G401 (cell line): ENCODE measurements at regions not wholly inside any gene's neighbourhood (a gene's known extent, or its start where the extent isn't known, plus 50 kb on each side); places are given as distances from the start of the nearest gene placed in this dataset.
"Not testable (repeated sequence)": the region's sequence is repeated elsewhere in the genome, so short reads cannot be mapped to it uniquely, and the experiment has no call there.

Experiments used
- DNase-seq: peaks from one replicate; pipeline ENCODE4 v3.0.0-alpha.2; 2015; ENCODE audit warnings: low spot score
- in situ Hi-C: cut with HindIII; loops from 2 replicates; pipeline ENCODE4 v1.10.0; 2016; ENCODE audit warnings: low sequenced_read_pairs, mixed read lengths

DNA sequence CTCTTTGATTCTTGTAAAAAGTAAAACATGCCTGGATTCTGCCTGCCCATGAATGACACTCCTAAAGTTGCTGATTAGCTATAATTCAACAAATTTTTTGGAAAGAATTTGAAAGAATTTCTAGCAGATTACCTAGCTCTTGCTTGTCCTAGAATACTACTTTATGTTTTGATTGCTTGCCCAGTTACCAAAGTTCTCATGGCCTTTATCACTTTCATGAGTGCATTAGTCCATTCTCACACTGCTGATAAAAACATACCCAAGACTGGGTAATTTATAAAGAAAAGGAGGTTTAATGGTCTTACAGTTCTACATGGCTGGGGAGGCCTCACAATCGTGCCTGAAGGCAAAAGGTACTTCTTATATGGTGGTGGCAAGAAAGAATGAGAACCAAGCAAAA, 1137.3 kb downstream of the SORCS1 start:
- in situ Hi-C loops, result no loop called here
- DNase-seq, result no peak

DNA sequence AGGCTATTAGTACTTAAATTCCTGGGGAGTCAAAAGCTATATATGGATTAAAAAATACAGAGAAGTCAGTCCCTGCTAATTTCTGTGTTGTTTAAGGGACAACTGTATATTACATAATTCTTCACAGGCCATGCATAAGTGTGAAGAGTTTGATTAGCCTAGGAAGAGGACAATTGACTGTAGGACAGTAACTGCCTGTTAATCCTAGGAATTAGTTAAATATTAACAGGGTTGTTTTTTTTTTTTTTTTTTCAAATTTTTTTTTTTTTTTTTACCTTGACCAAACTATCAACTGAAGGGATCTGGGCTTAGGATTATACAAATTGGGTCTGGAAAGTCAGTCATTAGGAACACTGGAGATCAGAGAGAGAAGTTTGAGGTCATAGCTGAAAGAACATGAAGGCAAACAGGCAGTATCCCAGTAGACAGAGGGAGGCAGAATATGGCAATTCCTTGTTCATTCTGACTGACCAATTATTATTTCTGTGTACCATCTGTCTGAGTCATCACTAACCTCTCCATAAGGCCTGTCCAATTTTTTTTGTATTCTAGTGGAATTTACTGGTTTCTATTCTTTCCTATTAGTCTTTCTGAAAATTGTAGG, 1139.2 kb downstream of the SORCS1 start:
- DNase-seq, result no peak
- in situ Hi-C loops, result no loop called here

DNA sequence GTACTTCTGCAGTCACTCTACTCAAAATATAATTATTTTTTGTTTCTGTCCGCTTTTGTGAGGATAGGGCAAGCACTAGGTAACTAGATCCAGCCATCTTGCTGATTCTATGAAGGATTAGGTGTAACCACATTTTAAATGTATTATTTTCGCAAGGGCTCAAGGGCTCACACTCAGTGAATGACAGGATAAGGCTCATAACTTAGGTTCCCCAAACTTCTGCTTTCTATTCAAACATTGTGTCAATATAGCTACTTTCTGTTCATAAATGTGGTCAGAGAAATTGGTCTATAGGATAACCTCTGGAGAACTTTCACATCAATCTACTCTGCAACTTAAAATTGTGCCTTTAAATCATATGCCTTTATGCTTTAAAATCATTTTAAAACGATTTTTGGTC, 1141.2 kb downstream of the SORCS1 start:
- no peak for DNase-seq
- in situ Hi-C loops, result no loop called here

DNA sequence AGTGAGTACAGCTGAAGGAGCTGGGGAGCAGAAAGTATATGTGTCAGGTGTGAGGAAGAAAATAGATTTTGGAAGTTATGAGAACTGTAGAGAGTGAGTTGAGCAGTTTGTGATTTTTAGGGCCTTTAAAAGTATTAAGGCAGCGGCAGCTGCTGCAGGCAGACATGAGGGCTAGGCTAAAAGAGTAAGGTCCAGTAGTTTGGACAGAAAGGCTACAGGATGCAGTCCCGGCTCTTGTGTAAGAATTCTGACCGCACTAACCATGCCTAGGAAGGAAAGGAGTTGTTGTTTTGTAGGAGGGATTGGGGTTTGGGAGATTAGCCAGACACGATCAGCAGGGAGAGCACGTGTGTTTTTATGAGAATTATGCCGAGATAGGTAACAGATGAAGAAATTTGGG, 1144.9 kb downstream of the SORCS1 start:
- in situ Hi-C loops, result not testable (repeated sequence)

DNA sequence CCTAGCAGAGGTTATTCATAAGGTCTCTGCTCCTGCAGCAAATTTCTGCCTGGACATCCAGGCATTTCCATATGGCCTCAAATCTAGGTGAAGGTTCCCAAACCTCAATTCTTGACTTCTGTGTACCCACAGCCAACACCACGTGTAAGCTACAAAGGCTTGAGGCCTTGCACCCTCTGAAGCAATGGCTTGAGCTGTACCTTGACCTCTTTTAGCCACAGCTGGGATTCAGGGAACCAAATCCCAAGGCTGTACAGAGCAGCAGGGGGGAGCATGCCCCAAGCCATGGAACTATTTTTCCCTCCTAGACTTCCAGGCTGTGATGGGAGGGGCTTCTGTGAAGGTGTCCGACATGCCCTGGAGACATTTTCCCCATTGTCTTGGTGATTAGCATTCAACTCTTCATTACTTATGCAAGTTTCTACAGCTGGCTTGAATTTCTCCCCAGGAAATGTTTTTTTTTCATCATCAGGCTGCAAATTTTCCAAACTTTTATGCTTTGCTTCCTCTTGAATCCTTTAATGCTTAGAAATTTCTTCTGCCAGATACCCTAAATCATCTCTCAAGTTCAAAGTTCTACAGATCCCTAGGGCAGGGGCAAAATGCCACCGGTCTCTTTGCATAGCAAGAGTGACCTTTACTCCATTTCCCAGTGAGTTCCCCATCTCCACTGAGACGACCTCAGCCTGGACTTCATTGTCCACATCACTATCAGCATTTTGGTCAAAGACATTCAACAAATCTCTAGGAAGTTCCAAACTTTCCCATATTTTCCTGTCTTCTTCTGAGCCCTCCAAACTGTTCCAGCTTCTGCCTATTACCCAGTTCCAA, 1148.9 kb downstream of the SORCS1 start:
- in situ Hi-C loops, DNase-seq: not testable (repeated sequence)

More for the DNA sequence above, 1144.9 kb downstream of the SORCS1 start:
- DNase-seq, result not testable (repeated sequence)

DNA sequence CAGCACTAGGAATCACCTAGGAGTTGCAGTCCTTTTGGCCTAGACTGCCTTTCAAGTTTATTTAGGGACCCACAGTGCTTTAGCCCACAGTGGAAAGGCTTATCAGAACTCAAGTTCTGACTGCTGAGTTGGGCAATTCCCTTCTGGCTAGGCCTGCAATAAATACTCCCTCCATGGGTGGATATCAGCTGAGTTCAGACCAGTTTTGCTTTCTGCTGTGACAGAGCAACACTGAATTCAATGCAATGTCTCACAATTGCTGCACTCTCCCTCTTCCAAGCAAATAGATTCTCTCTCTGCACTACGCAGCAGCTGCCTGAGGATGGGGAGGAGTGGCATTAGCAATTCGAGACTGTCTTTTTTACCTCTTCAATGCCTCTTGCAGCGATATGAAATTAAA, 1153.3 kb downstream of the SORCS1 start:
- DNase-seq, result no peak
- in situ Hi-C loops, result no loop called here

DNA sequence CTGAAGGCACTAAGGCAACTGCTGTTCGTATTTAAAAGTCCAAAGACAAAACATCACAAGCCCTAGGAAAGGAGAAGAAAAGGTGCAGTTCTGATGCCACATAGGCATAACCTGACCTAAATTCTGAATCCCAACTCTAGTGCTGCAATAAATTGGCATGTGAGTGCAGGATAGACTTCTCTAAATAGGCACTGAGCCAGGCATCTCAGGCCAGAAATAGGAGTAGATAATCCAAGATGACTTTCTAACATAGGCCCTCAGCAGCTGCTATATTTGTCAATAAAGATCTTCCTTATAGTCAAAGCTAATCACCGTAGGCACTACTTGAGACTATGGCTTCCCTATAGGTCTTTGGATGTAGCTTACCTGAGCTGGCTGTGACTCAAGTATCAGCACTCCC, 1163.8 kb downstream of the SORCS1 start:
- DNase-seq, result no peak
- in situ Hi-C loops, result no loop called here

DNA sequence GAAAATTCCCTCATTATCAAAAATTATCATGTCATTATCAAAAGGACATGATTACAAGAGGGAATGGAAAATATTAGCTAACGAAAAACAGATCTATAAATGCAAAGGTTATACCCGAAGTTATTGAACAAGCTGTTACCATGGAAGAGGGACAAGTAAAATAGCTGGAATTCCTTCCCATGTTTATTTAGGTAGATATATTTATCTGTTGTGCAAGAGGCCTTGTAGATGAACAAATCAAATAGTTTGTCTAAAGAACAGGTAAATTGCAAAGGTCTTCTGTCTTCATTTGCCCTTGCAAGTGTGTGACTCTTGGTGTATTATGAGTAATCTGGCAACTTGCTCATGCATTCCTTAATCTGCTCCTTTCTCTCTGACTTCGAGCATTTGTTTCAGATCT, 1170.9 kb downstream of the SORCS1 start:
- in situ Hi-C loops, result no loop called here
- no peak for DNase-seq

DNA sequence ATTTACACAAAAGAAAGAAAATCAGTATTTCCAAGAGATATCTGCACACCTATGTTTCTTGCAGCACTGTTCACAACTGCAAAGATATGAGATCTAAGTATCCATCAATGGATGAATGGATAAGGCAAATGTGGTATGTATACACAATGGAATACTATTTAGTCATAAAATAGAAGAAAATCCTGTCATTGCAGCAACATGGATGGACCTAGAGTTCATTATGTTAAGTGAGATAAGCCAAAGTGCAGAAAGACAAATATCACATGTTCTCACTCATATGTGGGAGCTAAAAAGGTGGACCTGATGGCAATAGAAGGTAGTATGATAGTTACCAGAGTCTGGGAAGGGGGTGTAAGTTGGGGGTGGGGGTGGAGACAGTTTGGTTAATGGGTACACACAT, 1171.6 kb downstream of the SORCS1 start:
- DNase-seq, result no peak
- in situ Hi-C loops, result no loop called here

DNA sequence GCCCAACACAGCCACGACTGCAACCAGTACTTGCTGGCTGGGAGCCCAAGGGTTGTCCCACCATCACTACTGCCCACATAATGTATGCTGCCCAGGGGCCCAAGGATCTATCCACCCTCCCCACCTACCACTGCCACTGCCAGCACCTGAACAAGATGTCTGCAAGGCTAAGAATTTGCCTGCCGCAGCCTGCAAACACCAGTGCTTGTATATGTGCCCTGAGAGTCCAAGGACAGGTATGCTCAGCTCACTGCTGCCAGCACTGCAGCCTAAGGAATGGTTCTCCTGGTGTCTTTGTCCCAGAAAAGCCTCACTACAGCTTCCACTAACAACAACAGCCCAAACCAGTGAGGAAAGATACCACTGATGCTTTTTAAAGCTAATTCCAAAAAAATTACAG, 1174.0 kb downstream of the SORCS1 start:
- in situ Hi-C loops, result no loop called here
- DNase-seq, result no peak

DNA sequence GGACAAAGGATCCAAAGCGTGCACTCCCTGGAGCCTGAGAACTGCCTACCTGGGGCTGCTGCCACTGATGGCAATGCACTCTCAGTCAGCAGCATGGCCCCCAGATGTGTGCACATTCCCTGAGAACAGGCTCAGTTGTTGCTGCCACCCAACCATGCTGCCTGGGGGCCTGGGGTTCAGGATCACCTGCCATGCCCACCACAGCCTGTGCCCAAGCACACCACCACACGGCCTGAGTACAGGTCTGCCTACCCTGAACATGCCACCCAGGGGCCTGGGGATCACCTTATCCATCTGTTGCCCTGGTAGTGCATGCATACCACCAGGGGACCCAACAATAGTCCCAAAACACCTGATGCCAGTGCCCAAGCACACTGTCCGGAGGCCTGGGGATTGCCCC, 1174.5 kb downstream of the SORCS1 start:
- no peak for DNase-seq

DNA sequence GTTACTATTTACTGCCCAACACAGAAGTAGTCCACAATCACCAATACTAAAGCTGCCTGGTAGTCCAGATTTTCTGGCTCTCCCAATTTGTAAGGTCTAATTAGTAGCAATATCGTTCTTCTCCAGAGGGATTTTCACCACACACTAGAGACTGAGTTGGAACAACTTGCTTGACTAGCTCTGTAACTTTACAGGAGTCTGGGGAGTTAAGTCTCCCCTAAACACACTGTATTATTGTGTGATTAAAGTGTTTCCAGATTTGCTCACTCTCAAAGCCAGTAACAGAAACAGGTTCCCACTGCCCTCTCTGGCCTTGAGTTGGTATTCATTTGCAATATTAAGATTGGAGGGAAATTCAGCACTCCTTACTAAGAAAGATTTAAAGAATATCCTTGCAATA, 1175.7 kb downstream of the SORCS1 start:
- in situ Hi-C loops, result no loop called here
- no peak for DNase-seq

More for the DNA sequence above, 1174.5 kb downstream of the SORCS1 start:
- in situ Hi-C loops, result no loop called here

DNA sequence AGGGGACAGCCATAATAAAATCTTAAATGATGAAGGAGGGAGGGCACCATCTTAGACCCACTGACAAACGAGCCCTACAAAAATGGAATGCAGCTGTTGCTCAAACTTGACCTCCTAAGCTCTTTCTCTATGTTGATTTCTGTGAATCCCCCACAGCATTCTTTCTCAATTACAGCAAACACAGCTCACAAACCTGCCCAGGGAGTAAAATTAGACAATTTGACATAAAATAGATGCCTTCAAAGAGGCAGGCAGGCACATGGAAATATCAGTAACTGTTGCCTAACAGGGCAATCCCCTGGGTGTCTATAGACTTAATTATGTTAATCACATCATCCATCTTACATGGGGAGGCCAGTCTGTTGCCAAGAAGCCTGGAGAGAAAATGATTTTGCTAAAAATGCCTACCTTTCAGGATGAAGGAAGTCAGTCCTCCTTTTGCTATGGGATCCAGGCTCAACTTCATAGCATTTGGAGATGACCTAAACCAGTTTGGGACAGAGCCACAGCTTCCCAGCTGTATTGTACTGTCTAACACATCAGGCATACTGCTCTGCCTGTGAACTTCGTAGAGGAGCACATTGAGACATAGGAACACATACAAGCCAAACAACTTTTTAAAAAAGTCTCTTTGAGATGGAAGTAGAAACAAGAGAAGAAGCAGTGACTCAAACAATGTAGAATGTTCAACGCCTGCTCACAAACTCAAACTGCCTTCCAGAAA, 1177.4 kb downstream of the SORCS1 start:
- in situ Hi-C loops, result no loop called here
- DNase-seq, result no peak

DNA sequence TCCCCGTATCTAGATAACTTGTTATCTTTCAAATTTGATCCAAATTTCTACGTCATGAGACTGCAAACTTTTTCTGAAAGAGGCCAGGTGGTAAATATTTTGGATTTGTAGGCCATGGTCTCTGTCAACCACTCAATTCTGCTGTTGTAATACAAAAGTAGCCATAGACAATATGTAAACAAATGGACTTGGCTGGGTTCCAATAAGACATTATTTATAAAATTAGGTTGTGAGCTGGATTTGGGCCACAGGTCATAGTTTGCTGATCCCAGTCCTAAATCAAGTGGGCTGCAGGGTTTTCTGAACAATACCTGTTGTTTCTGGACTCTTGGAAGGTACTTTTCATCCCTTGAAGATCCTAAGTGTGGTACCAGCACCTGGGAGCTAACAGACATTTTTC, 1178.0 kb downstream of the SORCS1 start:
- DNase-seq, result no peak
- in situ Hi-C loops, result no loop called here

DNA sequence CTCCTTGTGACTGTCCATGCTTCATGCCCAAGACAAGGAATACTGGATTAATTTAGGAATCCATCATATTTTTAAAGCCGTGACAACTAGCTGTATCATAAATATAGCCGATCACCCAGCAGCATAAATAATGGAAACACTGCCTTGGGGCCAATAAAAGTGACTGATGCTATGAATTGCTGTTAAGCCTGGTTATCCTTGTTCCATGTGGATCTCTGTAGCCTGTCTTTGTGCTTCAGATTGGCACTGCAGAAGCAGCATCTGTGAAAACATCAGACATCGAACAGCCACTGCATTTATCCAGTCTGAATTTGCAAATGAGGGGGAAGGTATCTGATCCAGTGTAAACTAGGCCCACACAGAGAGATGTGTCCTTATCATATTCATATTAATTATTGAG, 1181.8 kb downstream of the SORCS1 start:
- DNase-seq, result no peak
- in situ Hi-C loops, result no loop called here

DNA sequence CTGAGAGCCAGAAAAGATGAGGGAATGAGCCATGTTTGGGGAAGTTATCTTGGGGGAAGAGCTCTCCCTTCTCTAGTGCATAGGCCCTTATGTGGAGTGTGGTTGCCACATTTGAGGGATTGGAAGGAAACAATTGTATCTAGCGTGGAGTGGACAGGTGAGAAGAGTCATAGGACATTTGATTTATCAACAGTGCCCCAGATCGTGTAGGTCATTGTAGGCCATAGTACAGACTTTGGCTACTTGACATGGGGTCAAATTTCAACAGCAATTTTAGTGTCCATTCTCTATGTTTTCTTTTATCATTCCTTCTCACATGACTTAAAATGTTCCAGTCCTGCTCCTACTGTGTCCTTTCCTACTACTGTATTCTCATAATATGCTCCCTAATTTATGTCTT, 1182.8 kb downstream of the SORCS1 start:
- DNase-seq, result no peak
- in situ Hi-C loops, result no loop called here

DNA sequence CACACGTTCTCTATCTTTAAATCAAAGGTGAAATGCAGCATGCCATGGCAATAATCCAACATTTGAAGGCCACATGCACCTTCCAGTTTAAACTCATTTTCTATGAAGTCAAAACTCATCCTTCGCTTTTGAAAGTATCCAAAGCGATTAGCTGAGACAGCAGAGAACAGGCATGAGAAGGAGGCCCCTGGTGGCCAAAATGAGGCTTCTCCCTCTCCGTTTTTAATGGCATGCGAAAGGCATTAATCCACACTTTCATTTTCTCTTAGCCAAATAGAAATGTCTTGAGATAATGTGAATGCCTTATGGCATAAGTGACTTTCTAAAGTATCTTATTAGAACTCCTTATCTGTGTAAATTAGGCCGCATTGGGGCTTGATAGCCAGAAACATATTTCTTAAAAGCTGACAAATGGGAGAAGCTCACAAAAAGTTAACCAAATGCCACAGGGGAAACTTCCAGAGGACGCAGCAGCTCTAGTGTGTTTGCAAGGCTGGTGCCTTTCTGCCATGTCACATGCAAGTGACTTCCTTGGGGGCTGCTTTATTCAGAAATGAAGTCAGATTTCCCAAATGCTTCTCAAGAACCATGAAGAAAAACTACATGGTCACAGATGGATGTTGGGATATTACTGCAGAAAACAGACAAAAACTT, 1189.6 kb downstream of the SORCS1 start:
- peak; percentile 13 for DNase-seq
- in situ Hi-C loops, result no loop called here

DNA sequence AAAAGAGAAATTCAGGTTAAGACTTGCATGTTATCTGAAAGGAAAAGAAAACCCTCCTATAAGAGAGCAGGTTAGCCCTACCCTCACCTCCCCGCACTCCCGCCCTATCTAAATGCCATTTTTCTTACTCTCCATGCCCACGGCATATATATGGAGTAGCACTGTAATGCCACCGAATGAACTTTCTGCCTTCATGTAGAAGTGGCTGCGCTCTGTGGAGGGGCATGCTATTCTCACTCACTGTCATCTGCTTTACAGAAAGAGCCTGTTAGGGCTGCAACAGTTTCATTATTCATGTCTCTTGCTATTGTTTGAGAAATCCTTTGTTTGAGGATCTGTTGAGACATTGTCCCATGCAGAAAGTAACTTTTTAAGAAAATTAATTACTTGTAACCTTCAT, 1190.6 kb downstream of the SORCS1 start:
- in situ Hi-C loops, result no loop called here

DNA sequence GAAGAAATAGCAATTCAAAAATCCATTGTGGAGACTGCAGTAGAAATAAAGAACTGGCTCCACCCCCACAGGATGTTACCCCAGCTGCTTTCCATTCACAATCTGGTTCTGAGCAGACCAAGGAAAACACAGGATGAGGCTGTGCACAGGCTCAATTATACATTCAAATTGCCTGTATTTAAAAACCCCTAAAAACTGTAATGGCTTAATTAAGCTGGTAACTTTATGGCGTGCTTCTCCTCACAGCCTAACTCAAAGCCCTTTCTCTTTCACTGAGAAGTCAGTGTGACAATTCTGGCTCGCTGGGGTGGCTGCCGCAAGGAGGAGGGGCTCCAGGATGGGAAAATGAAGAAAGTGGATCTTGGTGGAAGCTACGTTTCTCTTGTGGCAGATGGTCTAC, 1191.1 kb downstream of the SORCS1 start:
- in situ Hi-C loops, result no loop called here
- DNase-seq, result no peak

More for the DNA sequence above, 1190.6 kb downstream of the SORCS1 start:
- DNase-seq, result no peak

DNA sequence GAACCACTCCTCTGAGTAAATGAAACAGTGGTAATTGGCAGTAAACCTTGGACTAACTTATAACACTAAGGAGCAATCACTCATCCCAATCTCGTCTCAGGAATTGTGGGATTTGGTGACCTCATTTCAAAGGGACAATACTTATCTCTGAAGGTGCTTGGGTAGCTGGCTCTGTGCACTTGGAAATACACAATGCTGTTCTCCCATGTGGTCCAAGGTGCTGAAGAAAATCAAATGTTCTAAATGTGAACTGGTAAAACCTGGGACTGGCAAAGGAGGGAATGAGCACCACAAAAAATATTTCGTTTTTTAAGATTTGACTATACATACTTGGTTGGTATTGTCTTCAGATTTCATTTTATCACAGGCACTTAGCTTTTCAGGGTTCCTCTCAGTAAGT, 1193.0 kb downstream of the SORCS1 start:
- in situ Hi-C loops, result no loop called here
- no peak for DNase-seq
